G401 (cell line): ENCODE measurements at regions not wholly inside any gene's neighbourhood (a gene's known extent, or its start where the extent isn't known, plus 50 kb on each side); places are given as distances from the start of the nearest gene placed in this dataset.

ENCODE experiments used
- DNase-seq: peaks from one replicate; pipeline ENCODE4 v3.0.0-alpha.2; 2015; ENCODE audit warnings: low spot score
- in situ Hi-C: cut with HindIII; loops from 2 replicates; pipeline ENCODE4 v1.10.0; 2016; ENCODE audit warnings: low sequenced_read_pairs, mixed read lengths

- in situ Hi-C loops = no loop called here
- no peak for DNase-seq
These were observed 181.2 kb upstream of the BTG1 start for GRCh38 chr12:92326877-92327276.

GRCh38 chr12:92324849-92325500 lies 179.3 kb upstream of the BTG1 start:
- in situ Hi-C loops = no loop called here
- no peak for DNase-seq

- in situ Hi-C loops = no loop called here
- DNase-seq = peak; percentile 12
These were observed 166.9 kb upstream of the BTG1 start for GRCh38 chr12:92312463-92312964.

DNA sequence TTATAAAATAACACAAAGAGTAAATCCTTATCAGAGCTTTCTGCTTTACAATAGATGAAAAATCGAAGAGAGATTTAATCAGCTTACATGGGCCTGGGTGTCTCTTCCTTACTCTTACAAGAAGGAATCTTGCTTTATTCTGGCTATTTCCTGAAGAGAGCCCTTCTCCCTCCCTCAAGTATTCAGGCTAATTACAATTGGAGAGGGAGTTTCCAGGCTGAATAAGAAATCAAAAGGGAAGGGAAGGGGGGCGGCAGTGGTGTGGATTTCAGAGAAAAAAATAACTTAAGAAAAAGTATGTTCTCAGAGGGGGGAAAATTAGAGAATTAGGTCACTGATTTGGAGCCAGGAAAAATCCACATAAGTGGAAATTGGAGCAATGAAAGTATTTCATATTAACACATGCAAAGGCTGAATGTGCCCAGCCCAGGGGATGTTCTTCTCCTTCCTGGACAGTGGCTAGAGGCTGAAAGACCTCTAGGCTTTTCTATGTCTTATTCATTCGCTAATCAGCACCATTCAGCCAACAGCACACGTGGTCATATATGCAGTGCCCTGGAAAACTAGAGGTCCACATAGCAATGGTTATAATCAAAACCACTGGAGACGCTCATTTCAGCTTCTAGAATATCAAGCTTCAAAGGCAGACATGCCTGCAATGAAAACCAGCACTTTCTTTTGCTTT lies 158.9 kb upstream of the BTG1 start:
- in situ Hi-C loops = no loop called here
- no peak for DNase-seq

DNA sequence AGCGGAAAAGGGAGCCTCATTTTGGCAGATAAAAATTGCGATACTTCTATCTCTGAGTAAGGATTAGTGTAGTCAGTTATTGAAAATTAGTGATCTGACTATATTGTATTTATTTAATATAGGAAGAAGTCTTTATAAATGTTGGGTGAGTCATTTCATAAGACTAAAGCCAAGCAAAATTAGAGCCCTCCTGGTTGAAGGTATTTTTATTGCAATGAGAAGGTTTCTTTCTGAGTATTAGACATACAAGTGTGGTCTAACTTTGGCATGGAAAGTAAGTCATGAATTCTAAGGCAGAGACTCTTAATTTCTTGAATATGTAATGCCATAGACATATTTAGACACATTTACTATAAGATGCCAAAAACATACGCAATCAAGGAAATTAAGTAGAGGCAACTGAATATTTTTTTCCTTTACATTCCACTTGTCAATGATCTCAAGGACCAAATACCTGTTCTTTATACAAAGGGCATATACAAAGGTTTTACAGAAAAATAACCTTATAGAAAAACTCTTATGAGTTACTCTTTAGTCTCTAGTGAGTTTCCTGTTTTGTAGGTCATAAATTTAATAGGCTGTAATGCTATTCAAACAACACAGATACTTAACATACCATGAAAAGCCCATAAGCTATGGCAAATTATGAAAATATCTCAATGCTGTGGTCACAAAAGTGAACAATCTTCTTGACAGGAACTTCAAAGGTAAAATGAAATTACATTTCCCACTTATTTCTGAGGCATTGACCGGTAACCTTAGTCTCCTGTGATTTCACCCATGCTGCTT lies 156.6 kb upstream of the BTG1 start:
- in situ Hi-C loops = no loop called here

GRCh38 chr12:92301356-92301755 lies 155.7 kb upstream of the BTG1 start:
- DNase-seq = no peak
- in situ Hi-C loops = no loop called here

More for the DNA sequence above, 156.6 kb upstream of the BTG1 start:
- DNase-seq = no peak

- DNase-seq = no peak
- in situ Hi-C loops = no loop called here
These were observed 155.1 kb upstream of the BTG1 start for GRCh38 chr12:92300777-92301176.

GRCh38 chr12:92299744-92300143 lies 154.1 kb upstream of the BTG1 start:
- DNase-seq = no peak
- in situ Hi-C loops = no loop called here

GRCh38 chr12:92299344-92299743 lies 153.7 kb upstream of the BTG1 start:
- DNase-seq = no peak
- in situ Hi-C loops = no loop called here

- no peak for DNase-seq
- in situ Hi-C loops = no loop called here
These were observed 152.5 kb upstream of the BTG1 start for GRCh38 chr12:92297932-92298696.

GRCh38 chr12:92297405-92297804 lies 151.8 kb upstream of the BTG1 start:
- in situ Hi-C loops = no loop called here
- DNase-seq = no peak

- no peak for DNase-seq
- in situ Hi-C loops = no loop called here
These were observed 149.9 kb upstream of the BTG1 start for GRCh38 chr12:92295523-92295922.

GRCh38 chr12:92294676-92295440 lies 149.2 kb upstream of the BTG1 start:
- in situ Hi-C loops = no loop called here
- DNase-seq = no peak

- in situ Hi-C loops = no loop called here
- DNase-seq = no peak
These were observed 146.4 kb upstream of the BTG1 start for GRCh38 chr12:92292016-92292415.

DNA sequence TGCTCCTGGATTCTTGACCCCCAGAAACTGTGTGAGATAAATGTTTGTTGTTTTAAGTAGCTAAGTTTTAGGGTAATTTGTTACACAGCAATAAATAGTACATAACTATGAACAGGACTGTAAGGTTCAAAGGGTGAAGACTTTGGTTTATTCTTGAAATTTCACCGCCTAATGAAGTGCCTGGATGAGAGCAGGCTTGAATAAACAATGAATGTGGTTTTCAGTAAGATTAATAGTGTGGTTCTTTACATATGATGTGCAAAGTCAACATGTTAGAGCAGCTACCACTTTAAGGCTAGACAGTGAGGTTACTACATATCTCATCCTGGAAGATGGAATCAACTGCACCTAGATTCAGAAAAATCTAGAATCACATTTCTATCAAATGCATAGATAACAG lies 145.2 kb upstream of the BTG1 start:
- DNase-seq = no peak
- in situ Hi-C loops = no loop called here

DNA sequence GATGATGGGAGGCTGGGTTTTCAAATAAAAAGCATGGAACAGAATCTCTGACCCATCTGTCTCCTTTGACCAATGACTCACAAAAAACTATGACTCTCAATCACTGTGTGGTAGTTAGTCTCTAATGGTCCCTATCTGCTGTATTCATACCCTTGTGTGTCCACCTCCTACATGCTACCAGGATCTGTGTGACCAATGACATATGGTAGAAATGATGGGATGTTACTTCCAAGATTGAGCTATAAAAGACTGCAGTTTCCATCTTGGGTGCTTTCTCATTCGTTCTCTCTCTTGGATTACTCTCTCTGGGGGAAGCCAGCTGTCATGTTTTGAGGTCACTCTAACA lies 144.7 kb upstream of the BTG1 start:
- in situ Hi-C loops = no loop called here
- DNase-seq = peak; percentile 14

GRCh38 chr12:92289629-92290349 lies 144.1 kb upstream of the BTG1 start:
- in situ Hi-C loops = no loop called here
- no peak for DNase-seq

GRCh38 chr12:92288561-92288960 lies 142.9 kb upstream of the BTG1 start:
- no peak for DNase-seq
- in situ Hi-C loops = no loop called here
